ENCODE measurements at regions not wholly inside any gene's neighbourhood (a gene's known extent, or its start where the extent isn't known, plus 50 kb on each side); places are given as distances from the start of the nearest gene placed in this dataset.
A peak's percentile ranks its signal among the peaks of the same experiment; 100 is the strongest.

- TF ChIP-seq CEBPB (IDR thresholded peaks at IDR 0.05) (no peak), TEAD4 (IDR thresholded peaks at IDR 0.05) (peak; percentile 50; the same call in 1 of the 2 replicates), RAD21 (IDR thresholded peaks at IDR 0.05; ENCODE audit: low read depth) (peak; percentile 87)
These were observed 108.2 kb upstream of the GMDS start for GRCh38 chr6:2353412-2354137.

GRCh38 chr6:2351807-2352431 lies 106.5 kb upstream of the GMDS start:
- TF ChIP-seq NFIC (IDR thresholded peaks at IDR 0.05) (no peak), TAF1 (IDR thresholded peaks at IDR 0.05; ENCODE audit: low read depth) (no peak), TEAD4 (IDR thresholded peaks at IDR 0.05) (no peak), YY1 (IDR thresholded peaks at IDR 0.05; ENCODE audit: low read depth) (no peak), RAD21 (IDR thresholded peaks at IDR 0.05; ENCODE audit: low read depth) (no peak), REST (IDR thresholded peaks at IDR 0.05; ENCODE audit: low read depth) (no peak), EP300 (IDR thresholded peaks at IDR 0.05; ENCODE audit: borderline replicate concordance) (no peak), CEBPB (IDR thresholded peaks at IDR 0.05) (no peak)

- no peak for TF ChIP-seq USF1 (IDR thresholded peaks at IDR 0.05)
- TF ChIP-seq RAD21 (IDR thresholded peaks at IDR 0.05; ENCODE audit: low read depth), result no peak
- TF ChIP-seq FOXM1 (IDR thresholded peaks at IDR 0.05; ENCODE audit: borderline replicate concordance, low read depth), result no peak
These were observed 105.7 kb upstream of the GMDS start for GRCh38 chr6:2351090-2351489.

- TF ChIP-seq CREB1 (IDR thresholded peaks at IDR 0.05; ENCODE audit: low read depth) (no peak), TAF1 (IDR thresholded peaks at IDR 0.05; ENCODE audit: low read depth) (no peak), USF1 (IDR thresholded peaks at IDR 0.05) (no peak), EP300 (IDR thresholded peaks at IDR 0.05; ENCODE audit: borderline replicate concordance) (no peak), RAD21 (IDR thresholded peaks at IDR 0.05; ENCODE audit: low read depth) (no peak), REST (IDR thresholded peaks at IDR 0.05; ENCODE audit: low read depth) (no peak), TCF12 (IDR thresholded peaks at IDR 0.05; ENCODE audit: low read depth) (no peak), ZBTB7A (IDR thresholded peaks at IDR 0.05; ENCODE audit: low read depth) (no peak), EGR1 (IDR thresholded peaks at IDR 0.05) (no peak), CEBPB (IDR thresholded peaks at IDR 0.05) (no peak), NFIC (IDR thresholded peaks at IDR 0.05) (no peak), YY1 (IDR thresholded peaks at IDR 0.05; ENCODE audit: low read depth) (no peak), TEAD4 (IDR thresholded peaks at IDR 0.05) (no peak), MAX (IDR thresholded peaks at IDR 0.05) (no peak), FOXM1 (IDR thresholded peaks at IDR 0.05; ENCODE audit: borderline replicate concordance, low read depth) (no peak)
These were observed 100.7 kb upstream of the GMDS start for GRCh38 chr6:2346078-2346477.

- TF ChIP-seq ZBTB7A (IDR thresholded peaks at IDR 0.05; ENCODE audit: low read depth) (no peak), CREB1 (IDR thresholded peaks at IDR 0.05; ENCODE audit: low read depth) (no peak), TEAD4 (IDR thresholded peaks at IDR 0.05) (no peak), MAX (IDR thresholded peaks at IDR 0.05) (no peak), EP300 (IDR thresholded peaks at IDR 0.05; ENCODE audit: borderline replicate concordance) (no peak), TAF1 (IDR thresholded peaks at IDR 0.05; ENCODE audit: low read depth) (no peak), REST (IDR thresholded peaks at IDR 0.05; ENCODE audit: low read depth) (no peak), USF1 (IDR thresholded peaks at IDR 0.05) (no peak), FOXM1 (IDR thresholded peaks at IDR 0.05; ENCODE audit: borderline replicate concordance, low read depth) (no peak), YY1 (IDR thresholded peaks at IDR 0.05; ENCODE audit: low read depth) (no peak), TCF12 (IDR thresholded peaks at IDR 0.05; ENCODE audit: low read depth) (no peak), NFIC (IDR thresholded peaks at IDR 0.05) (no peak), CEBPB (IDR thresholded peaks at IDR 0.05) (no peak), EGR1 (IDR thresholded peaks at IDR 0.05) (no peak), RAD21 (IDR thresholded peaks at IDR 0.05; ENCODE audit: low read depth) (no peak)
These were observed 99.0 kb upstream of the GMDS start for GRCh38 chr6:2344319-2344905.
